PC-3 (cell line): ENCODE measurements at regions not wholly inside any gene's neighbourhood (a gene's known extent, or its start where the extent isn't known, plus 50 kb on each side); places are given as distances from the start of the nearest gene placed in this dataset.

Experiments
- ATAC-seq: fragments of 200-7000 bp; cut with Tn5 transposase; 2 replicates; pipeline ENCODE4 v1.9.1; 2020; ENCODE audit warnings: mild to moderate bottlenecking, moderate library complexity
- BruUV-seq: library from RNA; stranded (reverse); fragments of 400-500 nt; replicated peaks from 2 replicates; lab custom pipeline; 2021; lab: Mats Ljungman, UMichigan
- CTCF ChIA-PET: fragments of 300-600 bp; sonication (Branson Sonifier 250); formaldehyde crosslinking; loops from one replicate; lab custom pipeline; 2022; ENCODE audit warnings: antibody characterized with exemption; lab: Charles Lee
- POLR2A ChIA-PET: fragments of 300-600 bp; sonication (Branson Sonifier 250); formaldehyde crosslinking; loops from one replicate; lab custom pipeline; 2022; ENCODE audit warnings: antibody characterized with exemption; ENCODE audit not compliant: unreplicated experiment; lab: Charles Lee
- DNase-seq: peaks from one replicate; pipeline ENCODE4 v3.0.0-alpha.2; 2015
- H2AFZ ChIP-seq: fragments of 300-600 bp; sonication (generic); 2 replicates; pipeline ENCODE4 v1.6.0; 2016; ENCODE audit warnings: antibody characterized with exemption, low read length
- H3F3A ChIP-seq: fragments of 300-600 bp; sonication (generic); one replicate; pipeline ENCODE4 v1.6.0; 2017; ENCODE audit warnings: antibody characterized with exemption, low read length, control low read depth, mild to moderate bottlenecking; ENCODE audit not compliant: unreplicated experiment
- H3K27ac ChIP-seq: fragments of 300-600 bp; sonication (generic); 2 replicates; pipeline ENCODE4 v1.5.1; 2016; ENCODE audit warnings: mild to moderate bottlenecking, low read length
- H3K27me3 ChIP-seq: fragments of 300-600 bp; sonication (generic); 2 replicates; pipeline ENCODE4 v1.6.1; 2016; ENCODE audit warnings: low read length, mixed read lengths
- H3K36me3 ChIP-seq: fragments of 300-600 bp; sonication (generic); 2 replicates; pipeline ENCODE4 v1.6.1; 2016; ENCODE audit warnings: low read depth, mixed run types, low read length, mixed read lengths
- H3K4me1 ChIP-seq: fragments of 300-600 bp; sonication (generic); 2 replicates; pipeline ENCODE4 v1.5.1; 2016; ENCODE audit warnings: low read length; ENCODE audit not compliant: insufficient read depth
- H3K4me2 ChIP-seq: fragments of 300-600 bp; sonication (generic); 2 replicates; pipeline ENCODE4 v1.6.0; 2016; ENCODE audit warnings: low read length
- H3K4me3 ChIP-seq: fragments of 300-600 bp; sonication (generic); 2 replicates; pipeline ENCODE4 v1.5.1; 2016; ENCODE audit warnings: mild to moderate bottlenecking, low read length, mixed read lengths
- H3K79me2 ChIP-seq: fragments of 300-600 bp; sonication (generic); 2 replicates; pipeline ENCODE4 v1.6.1; 2017; ENCODE audit warnings: low read length, mixed read lengths
- H3K9ac ChIP-seq: fragments of 300-600 bp; sonication (generic); 2 replicates; pipeline ENCODE4 v1.6.0; 2016; ENCODE audit warnings: mild to moderate bottlenecking, low read length
- H3K9me2 ChIP-seq: fragments of 300-600 bp; sonication (generic); replicated peaks from 2 replicates; pipeline ENCODE4 v1.6.1; 2016; ENCODE audit warnings: mixed run types, low read length, mixed read lengths
- H3K9me3 ChIP-seq: fragments of 300-600 bp; sonication (generic); 2 replicates; pipeline ENCODE4 v1.6.1; 2016; ENCODE audit warnings: low read length, mixed read lengths
- H4K20me1 ChIP-seq: fragments of 300-600 bp; sonication (generic); 2 replicates; pipeline ENCODE4 v1.6.1; 2016; ENCODE audit warnings: low read length, mixed read lengths
- EZH2 ChIP-seq: fragments of 300-600 bp; sonication (generic); IDR thresholded peaks from one replicate; pipeline ENCODE4 v1.6.1; 2017; ENCODE audit warnings: antibody characterized with exemption, mild to moderate bottlenecking, low read length; ENCODE audit not compliant: unreplicated experiment
- EZH2phosphoT487 ChIP-seq: fragments of 300-600 bp; sonication (generic); IDR thresholded peaks from 2 replicates; pipeline ENCODE4 v1.6.1; 2018; ENCODE audit warnings: mild to moderate bottlenecking, antibody characterized with exemption, low read length, borderline replicate concordance
- intact Hi-C: fragments of 100-400 bp; cut with micrococcal nuclease; formaldehyde crosslinking; loops from 2 replicates; pipeline ENCODE4 v1.9.0; 2023
- TF ChIP-seq, protein P1 (sequence below): fragments of 300-600 bp; sonication (generic); conservative IDR thresholded peaks from 2 replicates; pipeline ENCODE4 v1.5.1; 2017; ENCODE audit warnings: antibody characterized with exemption, low read depth, mild to moderate bottlenecking, low read length

- no peaks in the 10 kb centered on the region for H3K9me3 ChIP-seq
- H3K27ac ChIP-seq: no peak overlapping the region
- H3K4me1 ChIP-seq: peaks cover 31% of the 10 kb centered on the region
- BruUV-seq: no TSS peak
- intact Hi-C loops: loop anchor here (10.0 kb wide), 1 partner anchor 306 kb away; no protein-coding TSS in a partner anchor
- H3K27me3 ChIP-seq: no peaks in the 10 kb centered on the region
- no peak for TF ChIP-seq EZH2
- TF ChIP-seq, protein P1, sequence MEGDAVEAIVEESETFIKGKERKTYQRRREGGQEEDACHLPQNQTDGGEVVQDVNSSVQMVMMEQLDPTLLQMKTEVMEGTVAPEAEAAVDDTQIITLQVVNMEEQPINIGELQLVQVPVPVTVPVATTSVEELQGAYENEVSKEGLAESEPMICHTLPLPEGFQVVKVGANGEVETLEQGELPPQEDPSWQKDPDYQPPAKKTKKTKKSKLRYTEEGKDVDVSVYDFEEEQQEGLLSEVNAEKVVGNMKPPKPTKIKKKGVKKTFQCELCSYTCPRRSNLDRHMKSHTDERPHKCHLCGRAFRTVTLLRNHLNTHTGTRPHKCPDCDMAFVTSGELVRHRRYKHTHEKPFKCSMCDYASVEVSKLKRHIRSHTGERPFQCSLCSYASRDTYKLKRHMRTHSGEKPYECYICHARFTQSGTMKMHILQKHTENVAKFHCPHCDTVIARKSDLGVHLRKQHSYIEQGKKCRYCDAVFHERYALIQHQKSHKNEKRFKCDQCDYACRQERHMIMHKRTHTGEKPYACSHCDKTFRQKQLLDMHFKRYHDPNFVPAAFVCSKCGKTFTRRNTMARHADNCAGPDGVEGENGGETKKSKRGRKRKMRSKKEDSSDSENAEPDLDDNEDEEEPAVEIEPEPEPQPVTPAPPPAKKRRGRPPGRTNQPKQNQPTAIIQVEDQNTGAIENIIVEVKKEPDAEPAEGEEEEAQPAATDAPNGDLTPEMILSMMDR: no peak
- TF ChIP-seq EZH2phosphoT487: no peak
- ChIA-PET CTCF (no interaction called here), POLR2A (no interaction called here)
- no peak overlapping the region for H3K9ac ChIP-seq
- DNase-seq: no peak
- H2AFZ ChIP-seq: no peak overlapping the region
- no peaks in the 10 kb centered on the region for H3K9me2 ChIP-seq
- no peak overlapping the region for H3K4me3 ChIP-seq
- H3K4me2 ChIP-seq: no peak overlapping the region
- no peaks in the 10 kb centered on the region for H4K20me1 ChIP-seq
- no peaks in the 10 kb centered on the region for H3K36me3 ChIP-seq
- no peaks in the 10 kb centered on the region for H3F3A ChIP-seq
- ATAC-seq: no peak
- H3K79me2 ChIP-seq: no peaks in the 10 kb centered on the region
Observed at GRCh38 chr15:62750471-62750870, 292.1 kb upstream of the TPM1 start.

DNA sequence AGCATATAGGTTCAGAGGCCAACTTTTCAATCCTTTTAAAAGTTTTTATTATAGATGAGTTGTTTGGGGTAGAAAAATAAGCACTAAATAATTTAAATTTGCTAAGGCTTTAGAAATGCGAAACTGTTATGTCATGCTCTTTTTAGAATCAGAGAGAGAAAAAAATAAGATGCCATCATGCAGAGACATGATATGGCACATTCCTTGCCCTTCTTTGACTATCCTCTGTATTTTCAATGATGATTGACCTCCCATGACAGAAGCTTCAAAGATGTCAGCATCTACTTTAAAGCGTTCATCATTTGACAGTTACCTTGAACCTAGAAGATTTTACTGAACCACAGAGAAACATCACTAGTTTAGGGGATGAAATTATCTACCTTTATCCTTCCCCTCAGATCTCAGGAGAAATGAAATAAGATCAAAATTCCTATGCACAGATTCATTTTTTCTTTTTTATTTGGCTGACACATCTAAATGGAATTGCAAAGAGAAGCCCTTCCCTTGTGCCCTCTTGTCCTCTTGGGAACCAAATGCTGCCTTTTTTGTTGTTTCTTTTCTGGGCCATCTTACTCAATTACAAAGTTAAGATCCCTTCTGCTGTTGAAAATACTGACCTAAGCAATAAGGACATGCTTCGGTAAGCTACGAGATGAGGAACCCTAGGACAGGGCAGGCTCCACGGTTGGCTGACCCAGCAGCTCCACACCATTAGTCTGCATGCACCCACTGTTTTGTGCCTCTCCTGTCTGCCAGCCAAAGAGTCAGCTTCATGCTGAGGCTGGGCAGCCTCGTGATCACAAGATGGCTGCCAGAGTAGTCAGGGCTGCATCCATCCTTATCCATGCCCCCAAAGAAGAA is 289.7 kb upstream of the TPM1 start:
- Histone ChIP-seq H3K36me3 (no peaks in the 10 kb centered on the region), H3K9me2 (no peaks in the 10 kb centered on the region), H3K4me3 (no peak overlapping the region), H3K79me2 (no peaks in the 10 kb centered on the region), H3K9ac (peak overlapping the region; percentile 16; the same call in 1 of the 2 replicates), H3K4me1 (peaks cover 42% of the 10 kb centered on the region), H3K27me3 (no peaks in the 10 kb centered on the region), H4K20me1 (no peaks in the 10 kb centered on the region), H3K27ac (peak overlapping the region; percentile 80), H3K4me2 (peak overlapping the region; percentile 45), H3F3A (no peaks in the 10 kb centered on the region), H2AFZ (no peak overlapping the region), H3K9me3 (no peaks in the 10 kb centered on the region)
- ATAC-seq (peak; percentile 74), DNase-seq (peak; percentile 79)
- CTCF ChIA-PET: no interaction called here
- POLR2A ChIA-PET: interaction anchor here (0.6 kb wide), 1 partner anchor 105 kb away, joined by 3 read pairs; no protein-coding TSS in a partner anchor
- TF ChIP-seq, protein P1: no peak
- TF ChIP-seq EZH2 (no peak), EZH2phosphoT487 (no peak)
- intact Hi-C loops: loop anchor here (10.0 kb wide), 1 partner anchor 308 kb away; no protein-coding TSS in a partner anchor
- BruUV-seq: no TSS peak
